ENCODE measurements at regions not wholly inside any gene's neighbourhood (a gene's known extent, or its start where the extent isn't known, plus 50 kb on each side); places are given as distances from the start of the nearest gene placed in this dataset.

GRCh38 chr18:10197097-10197496, 257.3 kb upstream of the APCDD1 start:
- no peaks in the 10 kb centered on the region for H3K9me2 ChIP-seq (replicated peaks; ENCODE audit: insufficient read depth)
- no peaks in the 10 kb centered on the region for H3K36me3 ChIP-seq (replicated peaks; ENCODE audit: insufficient read depth, low read depth)
- H3K27me3 ChIP-seq, result no peaks in the 10 kb centered on the region
- no peak overlapping the region for H3K27ac ChIP-seq
- DNase-seq (ENCODE audit: low spot score), result peak; percentile 40
- 77% methylated on average over 12 of the region's 12 CpGs for WGBS (ENCODE audit: low lambda C conversion rate, missing lambda C conversion rate)
- no peak for TF ChIP-seq EZH2 (IDR thresholded peaks at IDR 0.05; ENCODE audit: borderline replicate concordance)
- TF ChIP-seq CTCF (IDR thresholded peaks at IDR 0.05; ENCODE audit: poor library complexity), result no peak
- TF ChIP-seq EZH2phosphoT487 (IDR thresholded peaks at IDR 0.05; ENCODE audit: low read depth, severe bottlenecking, unreplicated experiment), result no peak
- no peaks in the 10 kb centered on the region for H3K79me2 ChIP-seq
- no peak overlapping the region for H2AFZ ChIP-seq
- no peaks in the 10 kb centered on the region for H3K4me1 ChIP-seq (ENCODE audit: insufficient read depth)
- no peaks in the 10 kb centered on the region for H4K20me1 ChIP-seq (ENCODE audit: insufficient read depth, poor library complexity, severe bottlenecking)
- no peaks in the 10 kb centered on the region for H3K9me3 ChIP-seq (ENCODE audit: low read depth)
- H3K4me3 ChIP-seq, result no peak overlapping the region
- no peak overlapping the region for H3K4me2 ChIP-seq

GRCh38 chr18:10201226-10201625, 253.2 kb upstream of the APCDD1 start:
- Histone ChIP-seq H3K9me2 (replicated peaks; ENCODE audit: insufficient read depth) (no peaks in the 10 kb centered on the region), H2AFZ (no peak overlapping the region), H3K27me3 (no peaks in the 10 kb centered on the region), H3K4me3 (no peak overlapping the region), H3K4me2 (no peak overlapping the region), H3K27ac (no peak overlapping the region), H3K4me1 (ENCODE audit: insufficient read depth) (no peaks in the 10 kb centered on the region), H4K20me1 (ENCODE audit: insufficient read depth, poor library complexity, severe bottlenecking) (no peaks in the 10 kb centered on the region), H3K79me2 (no peaks in the 10 kb centered on the region), H3K36me3 (replicated peaks; ENCODE audit: insufficient read depth, low read depth) (no peaks in the 10 kb centered on the region), H3K9me3 (ENCODE audit: low read depth) (no peaks in the 10 kb centered on the region)
- TF ChIP-seq EZH2 (IDR thresholded peaks at IDR 0.05; ENCODE audit: borderline replicate concordance) (no peak), EZH2phosphoT487 (IDR thresholded peaks at IDR 0.05; ENCODE audit: low read depth, severe bottlenecking, unreplicated experiment) (no peak), CTCF (IDR thresholded peaks at IDR 0.05; ENCODE audit: poor library complexity) (no peak)
- WGBS (ENCODE audit: low lambda C conversion rate, missing lambda C conversion rate), result 50% methylated on average over 5 of the region's 5 CpGs
- DNase-seq (ENCODE audit: low spot score), result no peak

GRCh38 chr18:10201659-10202058, 252.8 kb upstream of the APCDD1 start:
- no peaks in the 10 kb centered on the region for H3K36me3 ChIP-seq (replicated peaks; ENCODE audit: insufficient read depth, low read depth)
- no peaks in the 10 kb centered on the region for H3K9me3 ChIP-seq (ENCODE audit: low read depth)
- H4K20me1 ChIP-seq (ENCODE audit: insufficient read depth, poor library complexity, severe bottlenecking), result no peaks in the 10 kb centered on the region
- no peaks in the 10 kb centered on the region for H3K4me1 ChIP-seq (ENCODE audit: insufficient read depth)
- TF ChIP-seq EZH2 (IDR thresholded peaks at IDR 0.05; ENCODE audit: borderline replicate concordance) (no peak), EZH2phosphoT487 (IDR thresholded peaks at IDR 0.05; ENCODE audit: low read depth, severe bottlenecking, unreplicated experiment) (no peak), CTCF (IDR thresholded peaks at IDR 0.05; ENCODE audit: poor library complexity) (no peak)
- no peak overlapping the region for H3K4me2 ChIP-seq
- no peak overlapping the region for H3K27ac ChIP-seq
- H3K4me3 ChIP-seq, result no peak overlapping the region
- no peaks in the 10 kb centered on the region for H3K9me2 ChIP-seq (replicated peaks; ENCODE audit: insufficient read depth)
- no peaks in the 10 kb centered on the region for H3K27me3 ChIP-seq
- H3K79me2 ChIP-seq, result no peaks in the 10 kb centered on the region
- no peak for DNase-seq (ENCODE audit: low spot score)
- WGBS (ENCODE audit: low lambda C conversion rate, missing lambda C conversion rate), result 54% methylated on average over 2 of the region's 2 CpGs
- no peak overlapping the region for H2AFZ ChIP-seq

- H3K27me3 ChIP-seq, result no peaks in the 10 kb centered on the region
- no peak for DNase-seq (ENCODE audit: low spot score)
- WGBS (ENCODE audit: low lambda C conversion rate, missing lambda C conversion rate), result 29% methylated on average over 7 of the region's 7 CpGs
- H3K4me1 ChIP-seq (ENCODE audit: insufficient read depth), result peaks cover 3% of the 10 kb centered on the region
- no peaks in the 10 kb centered on the region for H3K36me3 ChIP-seq (replicated peaks; ENCODE audit: insufficient read depth, low read depth)
- no peak overlapping the region for H3K27ac ChIP-seq
- no peak overlapping the region for H2AFZ ChIP-seq
- H3K9me2 ChIP-seq (replicated peaks; ENCODE audit: insufficient read depth), result no peaks in the 10 kb centered on the region
- no peaks in the 10 kb centered on the region for H3K9me3 ChIP-seq (ENCODE audit: low read depth)
- H4K20me1 ChIP-seq (ENCODE audit: insufficient read depth, poor library complexity, severe bottlenecking), result no peaks in the 10 kb centered on the region
- no peaks in the 10 kb centered on the region for H3K79me2 ChIP-seq
- H3K4me3 ChIP-seq, result no peak overlapping the region
- no peak overlapping the region for H3K4me2 ChIP-seq
- TF ChIP-seq CTCF (IDR thresholded peaks at IDR 0.05; ENCODE audit: poor library complexity), result no peak
These were observed 251.6 kb upstream of the APCDD1 start for GRCh38 chr18:10202845-10203321.

All from hepatocyte (in vitro differentiated cells).